ENCODE measurements at regions not wholly inside any gene's neighbourhood (a gene's known extent, or its start where the extent isn't known, plus 50 kb on each side); places are given as distances from the start of the nearest gene placed in this dataset.
"Not testable (repeated sequence)": the region's sequence is repeated elsewhere in the genome, so short reads cannot be mapped to it uniquely, and the experiment has no call there.

DNA sequence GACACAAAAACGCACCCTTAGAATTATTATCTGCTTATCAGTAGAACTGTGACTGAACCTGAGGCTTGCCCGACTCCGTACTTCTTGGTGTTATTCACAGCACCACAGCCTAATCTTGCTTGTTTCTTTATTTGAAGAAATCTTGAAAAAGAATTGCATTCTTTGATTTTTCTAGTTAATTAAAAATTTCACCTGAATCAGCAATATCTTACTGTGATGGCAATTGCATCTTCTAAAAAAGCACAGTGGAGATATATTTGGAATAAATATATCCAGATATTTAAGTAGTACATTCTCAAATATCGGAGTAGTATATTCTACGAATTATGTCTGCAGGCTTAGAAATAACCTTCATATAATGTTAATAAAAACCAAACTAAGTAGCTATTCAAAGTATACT is 90.1 kb upstream of the LYSMD4 start:
- no peak for DNase-seq (ENCODE audit: low spot score)

DNA sequence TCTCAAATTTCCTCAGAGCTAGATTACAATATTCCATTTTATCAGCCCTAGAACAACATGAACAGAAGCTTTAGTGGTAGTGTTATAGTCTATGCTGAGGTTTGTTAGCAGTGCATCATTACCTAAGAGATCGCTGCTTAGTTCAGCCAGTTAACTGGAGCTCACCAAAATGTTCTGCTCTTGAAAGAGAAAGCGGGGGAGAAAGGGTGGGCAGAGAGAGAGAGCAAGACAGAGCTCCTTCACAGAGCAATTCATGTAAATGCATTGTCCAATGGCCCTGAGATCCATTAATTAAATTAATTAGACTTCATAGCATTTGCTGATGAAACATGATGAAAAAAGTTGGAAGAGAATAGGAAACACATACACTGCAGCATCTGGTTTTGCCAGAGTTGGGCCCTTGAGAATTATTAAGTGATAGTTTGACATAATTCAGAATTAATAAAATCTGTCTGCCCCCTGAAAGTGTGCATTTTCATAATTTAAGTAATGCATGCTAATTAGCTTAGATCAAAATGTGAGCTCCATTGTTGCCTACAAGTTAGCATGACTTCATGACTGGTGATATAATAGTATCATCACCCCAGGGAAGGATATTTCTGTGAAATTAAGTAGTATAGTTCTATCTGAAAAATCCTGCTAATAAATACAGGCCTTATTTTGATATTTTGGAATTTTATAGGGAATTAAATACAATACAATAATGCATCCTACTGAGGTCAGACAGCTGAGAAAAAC is 86.9 kb upstream of the LYSMD4 start:
- no peak for DNase-seq (ENCODE audit: low spot score)

DNA sequence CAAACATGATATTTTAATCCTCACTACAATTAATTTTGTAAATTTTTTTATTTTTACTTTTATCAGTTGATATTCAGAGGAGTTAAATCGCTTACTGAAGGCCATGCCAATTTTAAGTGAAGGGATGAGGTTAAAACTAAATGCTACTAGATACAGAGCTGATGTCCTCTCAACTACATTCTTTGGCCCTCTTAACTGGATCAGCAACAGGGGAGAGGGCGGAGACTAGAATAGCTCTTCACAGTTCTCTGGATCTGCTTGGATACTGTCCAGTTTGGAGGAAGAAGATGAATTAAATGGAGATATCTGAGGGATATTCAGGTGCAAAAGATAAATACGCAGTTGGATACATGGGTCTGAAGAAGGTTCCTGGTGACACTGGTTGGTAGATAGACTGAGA is 85.6 kb upstream of the LYSMD4 start:
- no peak for DNase-seq (ENCODE audit: low spot score)

DNA sequence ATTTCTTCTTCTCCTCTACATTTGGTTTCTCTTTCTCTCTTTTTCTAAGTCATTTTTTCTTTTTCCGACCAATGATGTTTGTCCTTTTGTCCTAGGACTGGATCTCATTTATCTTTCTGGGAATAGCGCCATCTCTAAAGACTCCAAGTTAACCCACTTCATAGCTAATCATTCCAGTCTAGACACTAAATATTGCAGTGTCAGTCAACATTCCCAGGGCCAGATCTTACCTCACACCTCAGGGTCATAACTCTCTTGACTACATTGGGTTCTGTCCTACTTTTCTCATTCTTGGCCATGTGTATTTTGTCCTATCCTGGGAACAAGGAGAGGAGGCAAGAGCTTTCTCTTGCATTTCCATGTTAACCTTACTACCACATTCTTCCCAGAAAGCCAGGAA is 83.6 kb upstream of the LYSMD4 start:
- not testable (repeated sequence) for DNase-seq (ENCODE audit: low spot score)

DNA sequence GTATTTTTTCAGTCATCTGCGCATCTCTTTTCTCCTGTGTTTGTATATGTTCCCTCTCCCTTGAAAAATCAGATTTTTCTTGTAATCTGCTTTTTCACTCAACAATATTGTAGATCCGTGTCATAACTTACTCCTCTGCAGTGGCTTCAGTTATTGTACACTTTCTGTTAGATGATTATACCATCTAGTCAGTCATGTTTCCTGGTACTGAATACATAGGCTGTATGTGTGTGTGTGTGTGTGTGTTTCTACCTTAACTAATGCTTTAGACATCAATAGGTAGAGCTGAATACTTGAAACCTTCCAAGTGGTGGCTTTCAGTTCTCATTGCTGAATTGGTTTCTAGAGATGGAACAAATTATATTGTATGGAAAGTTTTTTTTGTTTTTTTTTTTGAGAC is 77.4 kb upstream of the LYSMD4 start:
- DNase-seq (ENCODE audit: low spot score), result not testable (repeated sequence)

DNA sequence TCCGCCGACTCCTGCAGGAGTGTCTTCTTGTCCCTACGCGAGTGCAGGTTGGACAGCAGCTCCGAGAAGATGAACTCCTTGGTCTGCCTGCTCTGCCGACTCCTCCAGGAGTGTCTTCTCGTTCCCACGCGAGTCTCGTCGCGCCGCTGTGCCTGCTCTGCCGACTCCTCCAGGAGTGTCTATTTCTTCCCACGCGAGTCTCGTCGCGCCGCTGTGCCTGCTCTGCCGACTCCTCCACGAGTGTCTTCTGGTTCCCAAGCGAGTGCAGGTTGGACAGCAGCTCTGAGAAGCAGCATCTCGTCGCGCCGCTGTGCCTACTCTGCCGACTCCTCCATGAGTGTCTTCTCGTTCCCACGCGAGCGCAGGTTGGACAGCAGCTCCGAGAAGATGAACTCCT is 66.6 kb upstream of the LYSMD4 start:
- DNase-seq (ENCODE audit: low spot score), result not testable (repeated sequence)

DNA sequence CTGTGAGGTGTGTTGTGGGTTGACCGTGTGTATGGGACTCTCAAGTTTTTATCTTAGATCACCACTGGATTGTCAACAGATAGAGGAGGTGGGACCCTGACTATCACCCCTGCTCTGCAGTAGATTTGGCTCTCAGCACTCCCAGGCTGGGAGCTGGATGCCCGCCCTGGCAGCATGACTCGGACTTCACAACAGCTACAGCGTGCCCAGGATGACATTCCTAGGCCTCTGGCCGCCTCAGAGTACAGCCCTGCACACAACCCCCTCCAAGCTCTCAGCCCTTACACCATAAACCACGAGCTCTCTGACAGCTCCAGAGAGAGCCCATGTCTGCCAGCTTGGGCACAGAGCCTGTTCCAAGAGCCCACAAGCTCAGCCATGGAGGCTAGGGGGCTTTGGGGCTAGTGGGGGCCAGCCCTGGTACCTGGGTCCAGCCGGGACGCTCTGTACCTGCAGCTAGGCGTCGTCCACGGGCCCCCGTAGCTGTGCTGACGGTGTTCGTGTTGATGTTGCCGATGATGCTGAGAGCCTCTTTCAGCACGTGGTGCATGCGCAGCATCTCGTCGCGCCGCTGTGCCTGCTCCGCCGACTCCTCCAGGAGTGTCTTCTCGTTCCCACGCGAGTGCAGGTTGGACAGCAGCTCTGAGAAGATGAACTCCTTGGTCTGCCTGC is 66.1 kb upstream of the LYSMD4 start:
- not testable (repeated sequence) for DNase-seq (ENCODE audit: low spot score)

DNA sequence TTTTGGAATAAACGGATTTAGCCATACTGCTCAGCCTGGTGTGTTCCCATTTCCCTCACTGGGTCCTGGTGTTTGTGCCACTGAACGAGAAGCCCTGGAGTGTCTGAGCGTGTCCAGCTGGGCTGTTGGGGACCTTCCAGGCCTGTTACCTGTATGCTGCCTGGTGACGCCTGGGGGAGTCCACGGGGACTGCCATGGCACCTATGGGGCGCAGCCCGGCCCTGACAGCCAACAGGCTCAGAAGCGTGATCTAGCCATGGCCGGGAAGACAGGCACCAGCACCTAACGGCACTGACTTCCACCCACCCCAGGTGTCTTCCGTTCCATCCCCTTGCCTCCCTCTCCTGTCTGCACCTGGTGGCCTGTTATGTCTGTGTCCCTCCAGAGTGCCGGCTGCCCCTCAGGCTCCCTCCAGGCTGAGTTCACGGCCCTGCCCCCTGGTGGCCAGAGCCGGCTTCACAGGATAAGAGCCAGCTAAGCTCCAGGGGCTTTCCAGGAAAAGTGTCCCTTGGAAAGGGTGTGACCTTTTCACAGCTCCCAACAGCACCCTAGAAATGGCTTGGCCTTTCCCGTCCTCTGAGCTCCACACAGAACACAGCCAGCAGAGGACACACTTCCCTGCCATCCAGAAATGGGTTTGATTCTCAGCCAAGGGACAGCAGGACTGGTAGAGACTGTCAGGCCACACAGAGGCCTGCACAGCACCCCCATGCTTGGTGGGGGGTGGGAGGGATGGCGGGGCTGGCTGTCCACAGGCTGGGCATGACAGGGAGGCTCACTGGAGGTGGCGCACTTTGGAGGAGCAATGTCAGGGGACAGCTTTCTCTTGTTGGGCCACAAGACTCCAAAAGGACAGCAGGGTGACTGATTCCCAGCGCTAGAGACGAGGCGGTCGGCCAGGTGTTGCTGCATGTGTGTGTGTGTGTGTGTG is 64.0 kb upstream of the LYSMD4 start:
- DNase-seq (ENCODE audit: low spot score), result not testable (repeated sequence)

DNA sequence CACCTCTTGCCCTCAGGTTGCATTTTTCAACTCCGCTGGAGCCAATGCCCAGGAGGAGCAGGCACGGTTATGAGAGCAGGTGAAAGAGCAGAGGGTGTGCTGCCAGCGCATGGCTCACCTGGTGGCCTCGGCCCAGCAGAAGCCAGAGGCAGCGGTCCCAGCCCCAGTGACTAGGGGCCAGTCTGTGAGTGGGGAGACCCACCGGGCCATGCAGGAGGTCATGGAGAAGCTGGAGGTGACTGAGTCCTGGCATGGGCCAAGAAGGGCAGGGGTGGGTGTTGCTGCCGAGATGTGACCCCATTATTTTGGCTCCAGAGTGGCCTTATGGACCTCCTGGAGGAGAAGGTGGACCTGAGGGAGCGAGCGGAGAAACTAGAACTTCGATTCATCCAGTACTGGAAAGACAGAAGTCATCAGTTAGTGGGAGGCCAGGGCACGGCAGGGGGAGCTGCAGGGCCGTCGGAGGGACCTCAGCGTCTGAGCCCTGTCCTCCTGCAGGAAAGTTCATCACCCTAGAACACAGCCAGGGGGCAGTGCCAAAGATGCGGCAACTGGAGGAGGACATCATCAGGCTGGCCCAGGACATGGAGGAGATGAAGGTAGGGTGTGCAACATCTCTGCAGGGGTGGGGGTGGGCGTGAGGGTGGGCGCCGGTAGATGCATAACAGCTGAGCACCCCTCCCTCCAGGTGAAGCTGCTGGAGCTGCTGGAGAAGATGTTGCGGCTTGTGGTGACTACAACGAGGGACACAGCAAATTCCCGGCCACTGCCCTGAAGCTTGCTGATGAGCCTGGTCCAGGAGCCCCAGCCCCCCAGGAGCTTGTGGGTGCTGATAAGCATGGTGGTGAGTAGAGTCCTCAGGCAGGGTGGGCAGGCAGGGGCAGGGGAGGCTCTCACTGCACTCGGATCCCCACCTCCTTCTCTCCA is 58.9 kb upstream of the LYSMD4 start:
- DNase-seq (ENCODE audit: low spot score), result peak; percentile 21

DNA sequence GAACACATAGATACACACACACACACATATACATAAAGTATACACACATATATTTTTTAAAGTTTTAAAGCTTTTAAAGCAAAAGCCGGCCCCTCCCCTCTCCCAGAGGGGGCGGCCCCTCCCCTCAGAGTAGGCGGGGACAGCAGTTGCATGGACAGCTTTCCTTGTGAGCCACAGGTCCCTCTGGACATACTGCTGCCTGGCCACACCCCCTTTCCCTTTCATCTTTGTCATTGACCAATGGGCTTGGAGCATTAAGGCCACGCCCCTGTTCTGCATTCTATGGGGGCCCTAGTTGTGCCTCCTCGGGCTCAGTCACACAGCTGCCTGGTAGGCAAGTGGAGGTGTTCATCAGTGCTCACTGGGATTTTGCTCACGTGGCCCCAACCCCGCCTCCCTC is 57.5 kb upstream of the LYSMD4 start:
- peak; percentile 27 for DNase-seq (ENCODE audit: low spot score)

DNA sequence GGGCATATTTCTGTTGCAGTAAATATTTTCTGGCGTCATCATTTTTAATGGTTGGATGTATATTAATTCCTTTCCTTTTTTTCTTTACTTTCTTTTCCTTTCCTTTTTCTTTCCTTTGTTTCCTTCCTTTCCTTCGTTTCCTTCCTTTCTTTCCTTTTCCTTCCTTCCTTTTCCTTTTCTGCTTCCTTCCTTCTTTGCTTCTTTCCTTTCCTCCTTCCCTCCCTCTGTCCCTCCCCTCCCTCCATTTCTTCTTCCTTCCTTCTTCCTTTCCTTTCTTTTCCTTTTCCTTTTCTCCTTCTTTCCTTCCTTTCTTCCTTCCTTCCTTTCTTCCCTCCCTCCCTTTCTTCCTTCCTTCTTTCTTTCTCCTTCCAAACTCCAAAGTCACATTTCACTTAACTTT is 54.9 kb upstream of the LYSMD4 start:
- no peak for DNase-seq (ENCODE audit: low spot score)

DNA sequence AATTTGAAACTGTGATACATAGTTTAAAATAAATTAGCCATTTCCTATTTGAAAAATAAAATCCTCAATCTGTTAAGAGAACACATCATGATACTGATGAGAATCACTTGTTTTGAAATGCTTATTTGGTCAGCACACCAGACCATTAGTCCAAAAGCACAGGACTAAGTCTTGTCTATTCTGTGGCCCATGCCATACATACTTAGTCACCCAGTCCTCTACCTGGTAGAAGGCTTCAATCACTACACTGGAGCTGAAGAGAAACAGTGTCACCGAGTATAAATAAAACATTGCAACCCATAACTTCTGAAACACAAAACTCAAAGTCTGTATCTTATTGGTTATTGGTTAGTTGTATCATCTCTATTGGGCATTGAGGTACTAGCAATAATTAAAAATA is 51.6 kb upstream of the LYSMD4 start:
- DNase-seq (ENCODE audit: low spot score), result not testable (repeated sequence)

DNA sequence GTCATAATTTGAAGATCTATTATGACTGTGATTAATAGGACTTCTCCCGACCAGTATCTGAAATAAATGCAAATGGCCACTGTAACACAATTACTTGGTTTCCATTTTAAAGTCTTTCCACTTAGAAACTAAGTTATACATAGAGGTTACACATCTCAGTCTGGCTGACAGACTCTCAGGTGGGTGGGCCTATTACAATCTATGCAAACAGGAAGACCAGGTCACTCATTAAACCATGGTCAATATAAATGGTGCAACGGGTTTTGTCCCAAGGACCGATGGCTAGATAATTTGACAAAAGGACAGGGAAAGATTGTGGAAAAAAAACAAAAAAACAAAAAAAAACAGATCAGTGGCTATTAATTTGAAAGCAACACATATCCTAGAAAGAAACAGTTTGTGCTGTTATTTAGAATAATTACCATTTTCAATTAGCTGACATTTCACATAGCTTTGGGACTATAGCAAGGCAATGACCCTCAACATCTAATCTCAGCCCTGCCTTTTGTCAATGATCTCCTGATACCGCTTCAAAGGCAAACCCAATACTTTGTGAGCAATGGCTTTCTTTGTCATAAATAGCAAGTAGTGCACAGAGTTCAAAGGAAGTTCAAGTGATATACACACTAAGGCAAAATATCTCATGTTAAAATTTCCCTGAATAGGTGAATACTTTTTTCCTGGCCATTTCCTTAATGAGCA is 50.8 kb upstream of the LYSMD4 start:
- DNase-seq (ENCODE audit: low spot score), result not testable (repeated sequence)

Small RNA genes in the stretch of these regions (small RNA-seq; reads per million reads assigned to genes)
- gene RN7SL484P, result 0 reads per million in 2 experiments

All from SK-N-DZ (cell line).